ENCODE measurements at regions not wholly inside any gene's neighbourhood (a gene's known extent, or its start where the extent isn't known, plus 50 kb on each side); places are given as distances from the start of the nearest gene placed in this dataset.

- no peaks in the 10 kb centered on the region for H3K9me3 Mint-ChIP-seq
- ATAC-seq (replicated peaks): no peak
- H3K27me3 Mint-ChIP-seq: peaks cover 9% of the 10 kb centered on the region
- no peaks in the 10 kb centered on the region for H3K36me3 Mint-ChIP-seq (ENCODE audit: low read depth)
- no peak overlapping the region for H3K4me3 Mint-ChIP-seq
- peaks cover 6% of the 10 kb centered on the region for H3K4me1 Mint-ChIP-seq
- no peak overlapping the region for H3K27ac Mint-ChIP-seq
These were observed 154.1 kb downstream of the NUP210 start for GRCh38 chr3:13266005-13266404.

GRCh38 chr3:13265507-13265906 is 154.6 kb downstream of the NUP210 start:
- no peak for ATAC-seq (replicated peaks)
- Mint-ChIP-seq H3K36me3 (ENCODE audit: low read depth) (no peaks in the 10 kb centered on the region), H3K27ac (no peak overlapping the region), H3K27me3 (peaks cover 9% of the 10 kb centered on the region), H3K9me3 (no peaks in the 10 kb centered on the region), H3K4me1 (peaks cover 6% of the 10 kb centered on the region), H3K4me3 (no peak overlapping the region)

- Mint-ChIP-seq H3K4me1 (peaks cover 6% of the 10 kb centered on the region), H3K27ac (no peak overlapping the region), H3K9me3 (no peaks in the 10 kb centered on the region), H3K4me3 (no peak overlapping the region), H3K36me3 (ENCODE audit: low read depth) (no peaks in the 10 kb centered on the region), H3K27me3 (peaks cover 9% of the 10 kb centered on the region)
- ATAC-seq (replicated peaks): no peak
These were observed 155.1 kb downstream of the NUP210 start for GRCh38 chr3:13265016-13265415.

- Mint-ChIP-seq H3K27ac (no peak overlapping the region), H3K4me3 (no peak overlapping the region), H3K4me1 (peaks cover 6% of the 10 kb centered on the region), H3K27me3 (peaks cover 9% of the 10 kb centered on the region), H3K36me3 (ENCODE audit: low read depth) (no peaks in the 10 kb centered on the region), H3K9me3 (no peaks in the 10 kb centered on the region)
- no peak for ATAC-seq (replicated peaks)
These were observed 155.7 kb downstream of the NUP210 start for GRCh38 chr3:13264468-13264795.

GRCh38 chr3:13263770-13264467 is 156.2 kb downstream of the NUP210 start:
- Mint-ChIP-seq H3K27ac (no peak overlapping the region), H3K36me3 (ENCODE audit: low read depth) (no peaks in the 10 kb centered on the region), H3K27me3 (peaks cover 9% of the 10 kb centered on the region), H3K9me3 (no peaks in the 10 kb centered on the region), H3K4me1 (peaks cover 6% of the 10 kb centered on the region), H3K4me3 (no peak overlapping the region)
- no peak for ATAC-seq (replicated peaks)

DNA sequence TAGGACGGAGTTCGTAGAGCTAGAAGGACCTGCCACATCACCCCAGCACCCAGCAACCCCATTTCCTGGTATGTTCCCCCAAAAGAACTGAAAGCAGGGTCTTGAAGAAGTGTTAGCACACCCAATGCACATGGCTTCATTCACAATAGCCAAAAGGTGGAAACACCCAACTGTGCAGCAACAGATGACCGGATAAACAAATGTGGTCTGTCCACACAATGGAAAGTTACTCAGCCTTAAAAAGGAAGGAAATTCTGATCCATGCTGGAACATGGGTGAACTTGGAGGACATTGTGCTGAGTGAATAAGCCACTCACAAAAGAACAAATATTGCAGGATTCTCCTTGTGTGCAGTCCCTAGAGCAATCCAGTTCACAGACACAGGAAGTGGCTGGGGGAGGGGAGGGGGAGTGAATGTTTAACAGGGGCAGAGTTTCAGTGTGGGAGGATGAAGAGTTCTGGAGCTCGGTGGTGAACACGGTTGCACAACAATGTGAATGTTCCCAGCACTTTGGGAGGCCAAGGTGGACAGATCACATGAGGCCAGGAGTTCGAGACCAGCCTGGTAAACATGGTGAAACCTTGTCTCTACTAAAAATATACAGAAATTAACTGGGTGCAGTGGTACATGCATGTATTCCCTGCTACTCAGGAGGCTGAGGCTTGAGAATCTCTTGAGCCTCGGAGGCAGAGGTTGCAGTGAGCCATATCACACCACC is 157.5 kb downstream of the NUP210 start:
- H3K27ac Mint-ChIP-seq: no peak overlapping the region
- H3K27me3 Mint-ChIP-seq: peaks cover 13% of the 10 kb centered on the region

GRCh38 chr3:13261892-13262291 is 158.2 kb downstream of the NUP210 start:
- ATAC-seq (replicated peaks): no peak
- Mint-ChIP-seq H3K27me3 (peaks cover 12% of the 10 kb centered on the region), H3K4me1 (peaks cover 6% of the 10 kb centered on the region), H3K27ac (no peak overlapping the region), H3K9me3 (no peaks in the 10 kb centered on the region), H3K4me3 (no peak overlapping the region), H3K36me3 (ENCODE audit: low read depth) (no peaks in the 10 kb centered on the region)

More for the DNA sequence above, 157.5 kb downstream of the NUP210 start:
- no peak for ATAC-seq (replicated peaks)
- no peaks in the 10 kb centered on the region for H3K9me3 Mint-ChIP-seq
- H3K4me1 Mint-ChIP-seq: peaks cover 6% of the 10 kb centered on the region
- no peak overlapping the region for H3K4me3 Mint-ChIP-seq
- no peaks in the 10 kb centered on the region for H3K36me3 Mint-ChIP-seq (ENCODE audit: low read depth)

DNA sequence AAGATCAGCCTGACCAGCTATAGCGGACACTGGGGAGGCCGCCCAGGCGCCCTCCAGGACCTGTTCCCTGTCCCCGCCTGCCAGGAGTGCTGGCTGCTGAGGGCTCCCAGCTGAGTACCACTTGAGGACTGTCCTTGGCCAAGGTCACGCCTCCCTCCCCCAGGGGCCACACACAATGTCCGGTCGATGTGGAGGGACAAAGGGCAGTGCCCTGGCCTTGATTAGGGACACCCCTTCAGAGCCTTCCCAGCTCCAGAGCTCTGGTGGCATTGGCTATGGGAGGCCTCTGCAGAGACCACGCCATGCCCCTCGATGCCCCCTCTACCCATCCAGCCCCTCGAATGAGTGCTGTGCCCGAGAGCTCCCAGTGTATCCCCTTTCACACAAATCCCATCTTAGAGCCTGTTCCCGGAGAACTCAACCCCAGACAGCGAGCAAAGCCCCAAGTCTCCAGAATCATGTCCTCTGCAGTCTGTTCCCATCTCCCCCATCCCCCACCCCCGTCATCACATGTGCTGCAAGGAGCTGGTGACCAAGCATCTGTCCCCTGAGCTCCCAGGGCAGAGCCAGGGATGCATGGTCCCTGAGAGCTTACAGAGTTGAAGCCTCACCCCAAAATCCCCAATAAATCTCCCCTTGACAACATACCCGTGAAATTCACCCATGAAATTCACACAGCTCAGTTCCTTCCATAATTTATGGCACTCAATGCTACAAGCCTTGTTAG is 158.9 kb downstream of the NUP210 start:
- H3K27ac Mint-ChIP-seq: no peak overlapping the region
- H3K27me3 Mint-ChIP-seq: peaks cover 13% of the 10 kb centered on the region
- ATAC-seq (replicated peaks): no peak
- H3K4me3 Mint-ChIP-seq: no peak overlapping the region
- no peaks in the 10 kb centered on the region for H3K36me3 Mint-ChIP-seq (ENCODE audit: low read depth)
- peaks cover 6% of the 10 kb centered on the region for H3K4me1 Mint-ChIP-seq
- no peaks in the 10 kb centered on the region for H3K9me3 Mint-ChIP-seq

DNA sequence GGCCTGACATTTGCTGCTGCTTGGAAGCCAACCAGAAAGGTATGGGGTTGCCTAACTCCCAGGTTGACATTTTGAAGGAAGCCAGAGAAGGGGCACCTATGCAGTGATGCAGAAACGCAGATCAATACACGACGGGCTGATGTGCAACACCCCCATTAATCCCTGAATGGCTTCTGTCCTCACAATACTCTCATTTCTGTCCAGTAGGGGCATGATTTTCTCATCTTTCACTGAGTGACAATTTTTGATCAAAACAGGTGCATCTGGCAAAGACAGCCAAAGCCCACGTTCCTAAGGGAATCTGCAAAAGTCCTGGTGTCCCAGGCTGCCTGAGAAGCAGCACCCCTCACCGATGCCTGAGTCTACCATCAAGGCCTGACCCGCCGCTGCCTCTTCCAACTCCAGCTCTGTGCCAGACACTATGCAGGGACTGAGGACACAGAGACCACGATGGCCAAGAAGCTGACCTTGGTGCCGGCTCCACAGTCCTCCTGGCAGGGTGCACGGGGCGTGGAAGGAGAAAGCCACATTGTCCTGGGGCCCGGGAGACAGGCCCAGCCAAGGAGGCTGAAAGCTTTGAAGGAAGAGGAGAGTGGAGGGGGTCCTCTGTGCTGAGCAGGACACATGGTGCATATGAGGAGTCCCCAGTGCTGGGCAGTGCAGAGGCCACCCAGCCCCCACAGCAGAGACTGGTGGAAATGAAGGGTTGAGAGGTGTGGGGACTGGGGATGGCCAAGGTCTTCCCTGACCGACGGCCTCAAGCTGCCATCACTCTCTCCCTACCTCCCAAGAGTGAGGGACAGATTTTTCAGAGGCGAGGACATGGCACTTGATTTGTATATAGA is 159.6 kb downstream of the NUP210 start:
- peaks cover 6% of the 10 kb centered on the region for H3K4me1 Mint-ChIP-seq
- peaks cover 13% of the 10 kb centered on the region for H3K27me3 Mint-ChIP-seq
- ATAC-seq (replicated peaks): no peak
- no peaks in the 10 kb centered on the region for H3K36me3 Mint-ChIP-seq (ENCODE audit: low read depth)
- no peaks in the 10 kb centered on the region for H3K9me3 Mint-ChIP-seq
- H3K27ac Mint-ChIP-seq: no peak overlapping the region
- H3K4me3 Mint-ChIP-seq: no peak overlapping the region

GRCh38 chr3:13259831-13260230 is 160.3 kb downstream of the NUP210 start:
- H3K4me1 Mint-ChIP-seq: peaks cover 6% of the 10 kb centered on the region

GRCh38 chr3:13258986-13259514 is 161.1 kb downstream of the NUP210 start:
- Mint-ChIP-seq H3K27ac (no peak overlapping the region), H3K36me3 (ENCODE audit: low read depth) (no peaks in the 10 kb centered on the region), H3K4me1 (peaks cover 6% of the 10 kb centered on the region), H3K4me3 (no peak overlapping the region), H3K27me3 (peaks cover 8% of the 10 kb centered on the region), H3K9me3 (no peaks in the 10 kb centered on the region)
- no peak for ATAC-seq (replicated peaks)

More at GRCh38 chr3:13259831-13260230, 160.3 kb downstream of the NUP210 start:
- Mint-ChIP-seq H3K27ac (no peak overlapping the region), H3K9me3 (no peaks in the 10 kb centered on the region), H3K27me3 (peaks cover 9% of the 10 kb centered on the region), H3K36me3 (ENCODE audit: low read depth) (no peaks in the 10 kb centered on the region), H3K4me3 (no peak overlapping the region)
- no peak for ATAC-seq (replicated peaks)

DNA sequence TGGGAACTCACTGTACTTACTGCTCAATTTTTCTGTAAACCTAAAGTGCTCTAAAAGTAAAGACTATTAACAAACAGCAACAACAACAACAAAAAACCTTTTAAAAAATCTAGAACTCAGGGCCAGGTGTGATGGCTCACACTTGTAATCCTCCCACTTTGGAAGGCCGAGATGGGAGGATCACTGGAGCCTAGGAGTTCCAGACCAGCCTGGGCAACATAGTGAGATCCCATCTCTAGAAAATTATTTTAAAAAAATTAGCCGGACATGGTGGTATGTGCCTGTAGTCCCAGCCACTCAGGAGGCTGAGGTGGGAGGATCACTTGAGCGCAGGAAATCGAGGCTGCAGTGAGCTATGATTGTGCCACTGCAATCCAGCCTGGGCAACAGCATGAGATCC is 161.8 kb downstream of the NUP210 start:
- Mint-ChIP-seq H3K36me3 (ENCODE audit: low read depth) (no peaks in the 10 kb centered on the region), H3K27ac (no peak overlapping the region), H3K9me3 (no peaks in the 10 kb centered on the region), H3K27me3 (peaks cover 10% of the 10 kb centered on the region), H3K4me3 (no peak overlapping the region), H3K4me1 (peaks cover 6% of the 10 kb centered on the region)
- ATAC-seq (replicated peaks): no peak

- Mint-ChIP-seq H3K9me3 (no peaks in the 10 kb centered on the region), H3K27me3 (peaks cover 13% of the 10 kb centered on the region), H3K4me3 (no peak overlapping the region), H3K27ac (no peak overlapping the region), H3K36me3 (ENCODE audit: low read depth) (no peaks in the 10 kb centered on the region), H3K4me1 (peaks cover 4% of the 10 kb centered on the region)
- ATAC-seq (replicated peaks): no peak
These were observed 162.5 kb downstream of the NUP210 start for GRCh38 chr3:13257666-13258065.

- Mint-ChIP-seq H3K36me3 (ENCODE audit: low read depth) (no peaks in the 10 kb centered on the region), H3K4me1 (no peaks in the 10 kb centered on the region), H3K27ac (no peak overlapping the region), H3K4me3 (no peak overlapping the region), H3K9me3 (no peaks in the 10 kb centered on the region), H3K27me3 (peaks cover 20% of the 10 kb centered on the region)
- no peak for ATAC-seq (replicated peaks)
These were observed 163.3 kb downstream of the NUP210 start for GRCh38 chr3:13256845-13257244.

All from activated T-helper 17 cell treated with anti-CD3 and anti-CD28 coated beads, Interleukin-2, amount 50 U/mL, for 72 hours (primary cell).